ENCODE measurements at regions not wholly inside any gene's neighbourhood (a gene's known extent, or its start where the extent isn't known, plus 50 kb on each side); places are given as distances from the start of the nearest gene placed in this dataset.
"Not testable (repeated sequence)": the region's sequence is repeated elsewhere in the genome, so short reads cannot be mapped to it uniquely, and the experiment has no call there.

- DNase-seq: no peak
These were observed 389.0 kb upstream of the SYNCRIP start for GRCh38 chr6:86031713-86032112.

DNA sequence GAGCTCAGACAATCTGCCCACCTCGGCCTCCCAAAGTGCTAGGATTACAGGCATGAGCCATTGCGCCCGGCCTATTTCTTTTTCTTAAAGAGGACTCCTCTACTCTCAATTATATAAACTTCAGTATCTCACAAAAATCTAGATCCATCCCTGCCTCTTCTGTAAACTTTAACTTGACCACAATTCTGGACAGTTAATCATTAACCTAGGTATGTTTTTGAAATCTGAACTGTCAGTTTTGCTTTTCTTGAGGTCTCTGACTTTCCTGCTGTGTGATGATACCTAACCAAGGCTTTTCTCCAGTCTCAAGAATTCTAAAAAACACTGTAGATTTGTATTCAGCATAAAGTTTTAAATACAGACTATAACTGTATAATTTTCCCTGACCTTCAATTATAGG lies 388.2 kb upstream of the SYNCRIP start:
- DNase-seq: no peak

- no peak for DNase-seq
These were observed 386.1 kb upstream of the SYNCRIP start for GRCh38 chr6:86028776-86029175.

- not testable (repeated sequence) for DNase-seq
These were observed 384.2 kb upstream of the SYNCRIP start for GRCh38 chr6:86026890-86027289.

DNA sequence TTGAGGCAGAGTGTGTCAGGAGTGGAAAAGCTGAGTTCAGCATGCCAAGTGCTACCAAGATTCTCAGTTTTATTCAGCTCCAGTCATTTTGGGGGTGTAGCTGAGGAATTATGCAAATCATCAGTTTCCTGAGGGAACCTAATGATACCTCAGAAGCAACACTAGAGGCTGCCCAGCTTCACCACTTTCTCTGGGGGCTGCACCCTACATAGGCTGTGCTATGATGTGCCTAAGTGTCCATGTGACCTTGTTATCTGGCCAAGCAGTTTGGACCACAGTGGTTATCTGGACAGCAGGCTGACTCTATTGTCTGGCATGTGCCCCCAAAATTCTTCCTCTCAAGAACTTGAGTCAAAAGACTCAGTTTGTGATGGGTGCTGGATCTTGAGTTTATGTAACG lies 374.6 kb upstream of the SYNCRIP start:
- DNase-seq: no peak

- no peak for DNase-seq
These were observed 373.9 kb upstream of the SYNCRIP start for GRCh38 chr6:86016567-86016966.

DNA sequence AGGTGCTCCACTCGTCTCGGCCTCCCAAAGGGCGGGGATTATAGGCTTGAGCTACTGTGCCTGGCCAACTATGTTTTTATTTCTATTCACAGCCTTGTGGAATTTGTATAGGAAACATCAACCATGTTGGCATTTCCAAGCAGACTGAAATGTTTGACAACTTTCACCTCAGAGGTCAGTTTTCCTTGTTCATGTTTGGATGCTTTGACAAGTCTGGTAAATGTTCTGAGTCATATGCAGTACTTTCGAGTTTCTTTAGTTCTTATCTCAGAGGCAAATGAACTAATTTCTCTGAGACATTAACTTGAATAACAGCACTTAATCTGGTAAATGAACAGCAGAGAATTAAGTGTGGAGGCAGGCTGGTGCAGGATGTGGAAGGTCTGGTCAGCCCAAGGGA lies 373.4 kb upstream of the SYNCRIP start:
- no peak for DNase-seq

DNA sequence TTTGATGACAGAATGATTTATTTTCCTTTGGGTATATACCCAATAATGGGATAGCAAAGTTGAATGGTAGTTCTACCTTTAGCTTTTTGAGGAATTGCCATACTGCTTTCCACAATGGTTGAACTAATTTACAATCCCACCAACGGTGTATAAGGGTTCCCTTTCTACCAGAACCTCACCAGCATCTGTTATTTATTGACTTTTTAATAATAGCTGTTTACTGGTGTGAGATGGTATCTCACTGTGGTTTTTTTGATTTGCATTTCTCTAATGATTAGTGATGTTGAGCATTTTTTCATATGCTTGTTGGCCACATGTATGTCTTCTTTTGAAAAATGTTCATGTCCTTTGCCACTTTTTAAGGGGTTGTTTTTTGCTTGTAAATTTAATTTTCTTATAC lies 370.3 kb upstream of the SYNCRIP start:
- not testable (repeated sequence) for DNase-seq

GRCh38 chr6:86010915-86011786 lies 368.5 kb upstream of the SYNCRIP start:
- no peak for DNase-seq

DNA sequence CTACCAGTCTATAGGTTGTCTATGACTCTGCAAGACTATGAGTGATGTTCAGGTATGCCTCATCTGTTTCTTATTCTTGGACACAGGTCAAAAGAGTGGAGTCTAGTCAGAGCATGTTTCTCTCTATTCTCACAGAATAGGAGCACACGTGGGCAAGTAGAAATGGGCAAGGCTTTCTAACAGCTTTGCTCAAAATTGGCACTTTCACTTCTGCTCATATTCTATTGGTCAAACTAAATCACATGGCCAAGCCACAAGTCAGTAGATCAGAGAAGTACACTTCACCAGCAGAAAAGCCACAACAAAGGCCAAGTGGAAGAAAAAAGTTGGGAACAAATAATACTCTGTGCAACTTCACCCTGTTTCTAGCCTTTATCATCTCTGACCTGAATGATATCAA lies 354.5 kb upstream of the SYNCRIP start:
- no peak for DNase-seq

DNA sequence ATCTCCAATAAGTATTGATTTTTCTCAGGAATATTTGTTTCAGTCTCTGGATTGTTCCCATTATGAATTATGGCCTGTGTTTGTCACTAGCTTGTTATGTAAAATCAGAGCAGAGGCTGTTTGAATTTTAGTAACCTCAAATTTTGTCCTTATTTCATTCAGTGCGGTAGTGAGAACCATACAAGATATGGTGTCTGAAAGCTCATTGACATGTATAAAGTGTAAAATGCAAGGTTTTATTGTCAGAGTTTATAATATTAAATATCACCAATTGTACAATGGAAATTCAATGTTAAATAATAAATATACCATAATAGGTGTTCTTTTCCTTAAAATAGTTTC lies 353.3 kb upstream of the SYNCRIP start:
- no peak for DNase-seq

GRCh38 chr6:85995339-85996033 lies 352.8 kb upstream of the SYNCRIP start:
- DNase-seq: no peak

GRCh38 chr6:85986681-85987080 lies 344.0 kb upstream of the SYNCRIP start:
- no peak for DNase-seq

GRCh38 chr6:85983032-85983659 lies 340.5 kb upstream of the SYNCRIP start:
- DNase-seq: no peak

- DNase-seq: no peak
These were observed 335.0 kb upstream of the SYNCRIP start for GRCh38 chr6:85977661-85978060.

DNA sequence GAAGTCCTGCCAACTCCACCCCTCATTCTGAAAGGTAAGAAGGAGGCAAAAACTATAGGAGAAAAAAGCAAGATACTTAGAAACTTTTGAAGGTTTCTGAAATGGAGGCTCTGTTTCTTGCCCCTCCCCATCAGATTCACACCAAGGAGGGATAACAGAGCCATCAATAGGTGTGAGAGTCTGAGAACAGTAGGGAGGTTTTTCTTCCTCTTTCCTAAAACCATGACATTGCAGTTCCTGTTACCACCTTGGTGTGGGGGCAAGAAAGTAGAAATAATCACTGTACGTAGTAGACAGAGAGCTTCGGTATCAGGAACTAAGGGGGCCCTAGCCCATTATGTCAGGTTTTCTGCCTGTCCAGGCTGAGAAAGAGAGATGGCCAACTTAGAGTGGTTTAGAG lies 333.3 kb upstream of the SYNCRIP start:
- no peak for DNase-seq

- no peak for DNase-seq
These were observed 328.6 kb upstream of the SYNCRIP start for GRCh38 chr6:85971238-85971637.

- no peak for DNase-seq
These were observed 324.1 kb upstream of the SYNCRIP start for GRCh38 chr6:85966828-85967227.

GRCh38 chr6:85961746-85962145 lies 319.1 kb upstream of the SYNCRIP start:
- DNase-seq: no peak

DNA sequence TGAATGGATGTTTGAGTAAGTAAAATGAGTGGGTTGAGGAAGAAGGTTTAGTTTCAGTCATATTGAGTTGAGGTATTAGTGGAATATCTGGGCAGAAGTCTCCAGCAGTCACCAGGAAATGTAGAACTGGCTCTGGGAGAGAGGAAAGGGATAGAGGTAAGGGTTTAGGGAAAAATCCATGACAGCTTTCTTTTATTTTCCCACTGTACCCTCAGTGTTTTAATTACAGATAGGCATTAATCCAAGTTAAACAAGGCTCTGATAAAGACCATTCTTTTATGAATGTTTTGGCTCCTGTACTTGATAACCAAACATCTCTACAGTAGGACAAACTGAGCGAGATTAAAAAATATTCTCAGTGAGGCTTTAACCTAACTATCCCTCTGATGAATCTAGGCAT lies 318.4 kb upstream of the SYNCRIP start:
- DNase-seq: no peak

DNA sequence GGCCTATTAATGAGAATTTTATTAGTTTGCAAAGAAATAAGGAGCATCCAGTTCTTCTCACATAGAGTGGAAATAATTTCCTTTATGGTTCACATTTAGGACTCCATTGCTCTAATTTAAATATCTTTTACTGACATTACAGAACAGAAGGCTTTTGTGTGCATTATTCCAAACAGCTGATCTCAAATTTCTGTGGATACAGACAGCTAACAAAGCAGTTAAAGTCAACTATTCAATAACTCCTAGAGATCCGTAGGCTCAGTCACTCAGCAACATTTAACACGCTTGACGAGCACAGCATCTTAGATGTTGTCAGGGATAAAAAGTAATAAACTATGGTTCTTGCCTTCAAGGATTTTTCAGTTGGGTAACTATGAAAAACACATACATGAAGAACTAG lies 305.8 kb upstream of the SYNCRIP start:
- no peak for DNase-seq

- no peak for DNase-seq
These were observed 302.9 kb upstream of the SYNCRIP start for GRCh38 chr6:85945459-85946185.

DNA sequence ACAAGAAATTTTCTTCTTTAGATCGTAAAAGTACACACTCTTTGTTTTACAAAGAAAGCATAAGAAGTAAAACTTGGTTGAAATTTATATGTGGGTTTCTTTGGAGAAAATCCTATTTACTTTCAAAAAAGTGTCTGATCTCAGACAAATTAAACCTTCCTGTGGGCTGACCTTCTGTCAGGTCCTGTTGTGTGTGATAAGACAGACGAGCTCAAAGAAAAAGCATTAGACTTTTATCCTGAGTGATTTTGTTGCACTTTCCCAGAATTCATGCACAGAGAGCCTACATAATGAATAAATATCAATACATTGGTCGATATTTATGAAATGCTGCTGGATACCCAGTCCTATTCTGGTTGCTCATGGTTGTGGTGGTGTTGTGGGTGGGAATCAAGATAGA lies 302.1 kb upstream of the SYNCRIP start:
- DNase-seq: no peak

Measured in T-helper 2 cell (primary cell).